GM18517 (cell line): ENCODE measurements at regions not wholly inside any gene's neighbourhood (a gene's known extent, or its start where the extent isn't known, plus 50 kb on each side); places are given as distances from the start of the nearest gene placed in this dataset.

ENCODE experiments used
- ATAC-seq: cut with Tn5 transposase; IDR thresholded peaks from one replicate; pipeline ENCODE4 v1.9.1; 2021; ENCODE audit warnings: mild to moderate bottlenecking, moderate library complexity; ENCODE audit not compliant: unreplicated experiment

GRCh38 chr12:24232531-24232930, 283.1 kb upstream of the SOX5 start:
- ATAC-seq, result no peak

DNA sequence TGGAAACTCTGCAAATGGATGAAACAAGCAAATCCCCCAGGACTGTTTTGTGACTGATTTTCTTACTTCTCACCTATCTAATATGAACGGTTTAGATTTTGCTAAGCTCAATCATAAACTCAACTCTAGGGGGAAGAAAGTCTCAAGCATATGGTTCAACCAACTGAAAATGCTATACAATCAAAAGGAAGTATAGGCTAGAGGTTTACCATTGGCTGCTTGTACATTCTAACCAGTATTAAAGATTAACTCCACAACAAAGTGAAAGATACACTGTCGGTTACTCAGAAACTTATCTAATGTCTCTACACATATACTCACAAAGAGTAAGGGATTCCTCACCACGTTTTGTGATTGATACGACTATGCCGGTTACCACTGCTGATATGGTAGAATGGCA, 281.8 kb upstream of the SOX5 start:
- peak; percentile 79 for ATAC-seq

DNA sequence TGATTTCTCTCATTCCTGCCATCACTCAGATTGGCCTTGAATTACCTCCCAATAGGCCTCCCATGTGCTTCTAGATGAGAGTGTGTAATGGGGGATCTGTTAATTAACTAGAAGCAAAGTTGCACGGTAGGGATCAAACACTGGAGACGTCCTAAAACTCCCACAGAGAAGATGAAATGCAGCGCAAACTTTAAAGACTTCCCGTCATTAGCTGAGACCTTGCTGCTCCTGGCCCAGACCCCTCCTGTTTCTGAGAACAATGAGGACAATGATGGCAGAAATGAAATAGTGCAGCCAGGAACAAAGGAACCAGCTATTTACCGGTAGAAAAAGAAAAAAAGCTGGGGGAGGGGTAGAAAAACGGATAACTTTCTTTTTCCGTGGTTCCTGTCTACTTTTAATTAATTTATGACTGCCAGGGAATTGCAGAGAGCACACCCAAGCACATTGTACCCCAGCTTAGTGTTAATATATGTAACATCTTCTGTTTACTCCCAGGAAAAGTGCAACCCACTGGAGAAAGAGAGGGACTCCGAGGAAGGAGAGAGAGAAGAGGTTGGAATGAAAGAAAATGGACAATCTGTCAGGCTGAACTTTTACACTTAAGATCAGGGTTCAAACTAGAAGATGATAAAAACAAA, 280.7 kb upstream of the SOX5 start:
- ATAC-seq, result no peak

- no peak for ATAC-seq
Observed at GRCh38 chr12:24229031-24229700, 279.7 kb upstream of the SOX5 start.

DNA sequence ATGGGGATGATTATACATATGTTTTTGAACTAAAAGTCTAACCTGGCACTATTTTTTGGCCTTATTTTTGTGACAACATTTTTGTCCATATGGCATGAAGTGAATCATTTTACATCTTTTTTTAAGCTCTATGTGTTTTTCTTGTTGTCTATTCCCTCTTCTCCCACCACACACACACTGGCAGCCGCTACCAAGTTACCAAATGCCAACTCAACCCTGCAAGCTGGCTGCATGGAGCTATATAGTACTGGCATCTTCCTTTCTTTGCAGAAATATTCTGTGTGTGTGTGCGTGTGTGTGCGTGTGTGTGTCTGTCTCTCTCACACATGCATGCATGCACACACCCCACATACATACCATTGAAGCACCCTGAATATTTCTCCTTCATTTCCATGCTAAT, 278.9 kb upstream of the SOX5 start:
- no peak for ATAC-seq

DNA sequence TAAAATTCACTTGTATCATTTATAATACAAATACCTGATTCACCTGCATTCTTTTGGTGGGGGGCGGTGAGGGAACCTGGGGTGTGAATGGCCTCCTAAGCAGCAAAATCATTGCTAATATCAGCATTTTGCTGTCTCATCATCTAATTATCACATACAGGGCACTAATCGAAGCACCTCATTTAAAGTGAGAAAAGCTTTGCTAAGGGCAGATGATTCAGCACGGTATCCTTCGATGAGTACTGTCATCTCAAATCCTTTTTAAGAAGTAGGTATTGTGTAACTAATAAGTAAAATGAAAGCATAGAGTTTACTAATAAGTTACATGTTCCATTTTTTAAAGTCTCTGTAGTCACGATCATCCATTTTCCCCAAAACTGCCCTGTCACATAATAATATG, 278.1 kb upstream of the SOX5 start:
- ATAC-seq, result no peak

DNA sequence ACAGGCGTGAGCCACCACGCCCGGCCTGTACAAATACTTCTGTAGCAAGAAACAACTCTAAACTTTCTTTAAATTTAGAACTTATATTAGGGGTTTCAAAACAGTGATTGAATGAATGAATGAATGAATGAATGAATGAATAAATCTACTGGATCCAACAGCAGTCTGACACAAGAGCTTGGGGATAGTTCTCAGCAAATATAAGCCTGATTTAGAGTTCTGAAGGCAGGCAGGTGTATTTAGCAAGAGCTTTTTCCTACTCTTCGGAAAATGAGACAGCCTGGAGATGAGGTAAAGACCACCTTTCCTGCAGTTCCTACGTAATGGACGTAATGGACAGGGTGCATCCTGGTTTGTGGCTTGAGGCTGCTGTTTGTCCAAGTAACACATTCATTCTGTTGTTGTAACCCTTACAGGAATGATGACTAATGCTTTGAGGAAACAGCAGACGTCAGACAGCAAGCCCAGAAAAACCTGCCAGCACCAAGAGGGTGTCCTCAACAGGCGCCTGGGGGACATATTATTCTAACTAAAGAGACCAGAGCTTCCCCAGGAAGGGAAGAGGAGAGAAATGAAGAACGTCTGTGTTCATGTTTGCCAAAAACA, 277.4 kb upstream of the SOX5 start:
- ATAC-seq, result no peak

- no peak for ATAC-seq
Observed at GRCh38 chr12:24224401-24224800, 274.9 kb upstream of the SOX5 start.

- ATAC-seq, result no peak
Observed at GRCh38 chr12:24223926-24224325, 274.5 kb upstream of the SOX5 start.

- no peak for ATAC-seq
Observed at GRCh38 chr12:24222968-24223367, 273.5 kb upstream of the SOX5 start.

DNA sequence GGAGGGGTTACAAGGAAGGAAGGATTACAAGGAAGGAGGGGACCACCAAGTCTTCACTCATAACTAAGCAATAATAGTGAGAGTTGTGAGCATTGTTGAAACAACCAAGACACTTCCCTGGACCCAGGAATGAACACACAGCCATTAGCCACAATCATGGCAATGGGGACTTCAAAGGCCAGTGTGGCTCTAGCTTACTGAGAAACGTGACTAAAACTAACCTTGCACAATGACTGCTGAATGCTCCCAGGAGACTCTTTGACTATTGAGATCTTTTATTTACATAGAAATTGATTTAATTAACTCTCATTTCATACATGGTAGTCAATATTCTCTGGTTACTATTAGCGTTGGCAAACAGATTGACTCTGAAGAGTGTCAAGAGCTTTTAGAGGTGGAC, 263.0 kb upstream of the SOX5 start:
- no peak for ATAC-seq

- no peak for ATAC-seq
Observed at GRCh38 chr12:24206621-24207020, 257.2 kb upstream of the SOX5 start.

- ATAC-seq, result peak; percentile 50
Observed at GRCh38 chr12:24201258-24201970, 251.9 kb upstream of the SOX5 start.

DNA sequence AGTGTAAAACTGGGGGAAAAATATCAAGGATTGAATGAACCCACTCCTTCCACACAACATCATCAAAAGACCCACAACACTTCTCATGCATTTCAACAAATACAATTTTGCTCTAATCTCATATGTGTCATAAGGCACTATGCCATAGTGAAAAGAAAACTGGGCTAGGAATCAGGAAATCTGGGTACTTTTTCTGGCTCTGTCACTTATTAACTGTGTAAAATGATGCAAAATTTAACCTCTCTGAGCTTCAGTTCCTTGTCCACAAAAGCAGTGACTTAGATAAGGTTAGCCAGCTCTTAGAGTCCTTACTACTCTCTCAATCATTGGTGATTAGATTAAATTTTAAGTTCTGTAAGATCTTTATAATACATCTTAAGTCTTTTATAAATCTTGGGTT, 250.5 kb upstream of the SOX5 start:
- ATAC-seq, result peak; percentile 40

DNA sequence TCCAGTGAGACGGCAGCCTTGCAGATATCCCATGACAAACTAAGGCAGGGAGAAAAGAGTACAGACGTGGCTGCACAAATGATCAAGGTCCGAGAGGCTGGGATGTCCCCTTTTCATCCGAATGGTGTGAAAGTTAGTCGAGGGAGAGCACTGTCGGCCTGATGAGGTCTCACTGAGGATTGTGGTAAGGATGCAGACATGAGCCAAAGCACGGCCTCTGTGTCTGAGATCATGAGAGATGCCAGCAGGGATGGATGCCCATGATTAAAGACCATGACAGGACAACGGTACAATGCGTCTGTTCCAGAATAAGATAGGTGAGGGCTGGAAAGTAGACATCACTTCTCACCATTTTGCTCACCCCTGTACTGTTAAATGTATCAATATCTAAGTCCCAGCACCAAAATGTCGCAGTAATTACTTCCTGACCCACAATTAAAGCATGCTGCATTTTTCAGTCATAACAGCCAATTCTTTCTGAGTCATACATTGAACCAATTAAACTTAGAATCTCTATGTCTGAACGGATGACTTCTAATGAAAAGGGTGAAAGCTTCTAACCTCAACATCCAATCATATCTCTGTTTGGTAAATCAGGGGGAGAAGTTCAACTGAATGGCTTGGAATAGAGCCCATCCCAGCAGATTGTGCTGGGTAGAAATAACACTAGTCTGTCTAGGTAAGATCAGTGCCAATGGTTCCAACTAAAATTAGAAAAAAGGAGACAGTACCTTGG, 249.6 kb upstream of the SOX5 start:
- no peak for ATAC-seq

- no peak for ATAC-seq
Observed at GRCh38 chr12:24198070-24198469, 248.6 kb upstream of the SOX5 start.

GRCh38 chr12:24197532-24197931, 248.1 kb upstream of the SOX5 start:
- no peak for ATAC-seq

DNA sequence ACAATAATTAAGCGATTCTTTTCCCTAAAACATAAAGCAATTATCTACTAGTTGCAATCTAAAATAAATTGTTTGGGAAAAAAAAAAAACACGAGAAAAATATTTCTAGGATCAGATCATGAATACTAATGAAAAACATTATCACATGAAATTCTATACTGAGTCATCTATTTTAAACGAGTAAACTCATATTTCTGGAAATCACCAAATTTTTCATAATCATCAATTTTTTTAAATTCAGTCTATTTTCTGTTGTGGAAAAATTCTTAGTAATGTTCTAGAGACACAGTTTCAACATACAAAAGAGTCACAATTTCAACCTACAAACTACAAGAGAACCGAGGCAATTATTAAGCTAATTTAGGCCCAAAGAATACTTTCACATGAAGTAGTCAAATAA, 245.6 kb upstream of the SOX5 start:
- no peak for ATAC-seq

DNA sequence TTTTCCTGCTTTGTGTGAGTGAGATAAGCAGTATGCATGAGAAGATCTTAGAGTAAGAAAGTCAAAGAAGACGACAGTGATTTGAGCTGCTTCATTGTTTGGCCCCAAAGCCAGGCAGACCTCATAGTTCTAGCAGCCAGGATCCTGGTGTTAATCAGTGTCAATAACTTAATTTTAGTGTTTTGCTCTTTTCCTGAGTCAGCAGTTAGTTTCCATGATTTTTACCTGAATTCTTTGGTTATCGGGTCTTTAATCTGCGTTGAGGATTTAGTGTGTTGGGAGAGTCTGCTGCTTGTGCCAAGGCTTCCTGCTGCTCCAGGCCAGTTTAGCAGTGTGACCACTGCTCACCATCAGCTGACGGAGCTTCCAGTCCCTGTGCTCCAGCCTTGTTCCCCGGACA, 241.6 kb upstream of the SOX5 start:
- no peak for ATAC-seq

- ATAC-seq, result no peak
Observed at GRCh38 chr12:24185782-24186181, 236.3 kb upstream of the SOX5 start.

DNA sequence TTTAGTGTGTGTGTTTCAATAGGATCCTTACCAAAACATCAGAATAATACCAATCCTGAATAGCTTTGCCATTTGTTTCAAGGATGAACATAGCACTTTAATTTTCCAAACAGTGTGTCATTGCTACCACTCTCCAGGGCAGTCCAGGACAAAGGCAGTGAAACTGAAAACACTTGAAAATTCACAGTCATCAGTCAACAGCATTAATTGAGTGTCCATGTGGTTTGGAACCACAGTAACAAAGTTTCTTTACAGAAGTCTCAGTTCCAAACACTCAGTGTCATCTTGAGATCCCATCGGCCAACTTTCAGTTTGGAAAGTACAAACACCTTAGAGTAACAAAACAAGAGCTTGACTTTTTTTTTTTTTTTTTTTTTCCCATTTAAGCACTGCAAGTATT, 228.4 kb upstream of the SOX5 start:
- peak; percentile 80 for ATAC-seq
